ENCODE measurements at regions not wholly inside any gene's neighbourhood (a gene's known extent, or its start where the extent isn't known, plus 50 kb on each side); places are given as distances from the start of the nearest gene placed in this dataset.

GRCh38 chr11:92284558-92284957, 59.9 kb downstream of the FAT3 start:
- in situ Hi-C loops (cut with MboI), result no loop called here
- DNase-seq, result no peak
- 44 to 50% methylated on average over 5 of the region's 5 CpGs for WGBS, 2 experiments (ENCODE audit: low coverage in 1 of 2, low lambda C conversion rate in 2 of 2, missing lambda C conversion rate in 2 of 2)
- Histone ChIP-seq H3K9me3 (ENCODE audit: low read depth) (no peaks in the 10 kb centered on the region), H3K79me2 (ENCODE audit: insufficient read depth) (no peaks in the 10 kb centered on the region), H2AFZ (no peak overlapping the region), H3K4me1 (ENCODE audit: insufficient read depth) (no peaks in the 10 kb centered on the region), H3K27ac (no peak overlapping the region), H3K9ac (no peak overlapping the region), H3K9me2 (ENCODE audit: insufficient read depth) (no peaks in the 10 kb centered on the region), H3F3A (ENCODE audit: insufficient read depth) (no peaks in the 10 kb centered on the region), H3K4me2 (ENCODE audit: unreplicated experiment) (no peak overlapping the region), H3K4me3 (no peak overlapping the region), H4K20me1 (ENCODE audit: insufficient read depth) (no peaks in the 10 kb centered on the region), H3K36me3 (ENCODE audit: low read depth) (no peaks in the 10 kb centered on the region), H3K27me3 (replicated peaks; ENCODE audit: insufficient read depth) (0 out of 2 replicates have a peak, but pooled peaks cover 17% of the 10 kb centered on the region)
- TF ChIP-seq EZH2 (IDR thresholded peaks at IDR 0.05; ENCODE audit: insufficient read depth, poor library complexity, severe bottlenecking), result no peak
- TF ChIP-seq EZH2phosphoT487 (IDR thresholded peaks at IDR 0.05; ENCODE audit: insufficient read depth, low read depth), result no peak

- Histone ChIP-seq H3K9me2 (ENCODE audit: insufficient read depth) (no peaks in the 10 kb centered on the region), H3K79me2 (ENCODE audit: insufficient read depth) (no peaks in the 10 kb centered on the region), H2AFZ (no peak overlapping the region), H3K4me1 (ENCODE audit: insufficient read depth) (no peaks in the 10 kb centered on the region), H3K27ac (no peak overlapping the region), H3K27me3 (replicated peaks; ENCODE audit: insufficient read depth) (0 out of 2 replicates have a peak, but pooled peaks cover 17% of the 10 kb centered on the region), H3K36me3 (ENCODE audit: low read depth) (no peaks in the 10 kb centered on the region), H3K9me3 (ENCODE audit: low read depth) (no peaks in the 10 kb centered on the region), H4K20me1 (ENCODE audit: insufficient read depth) (no peaks in the 10 kb centered on the region), H3F3A (ENCODE audit: insufficient read depth) (no peaks in the 10 kb centered on the region), H3K4me3 (no peak overlapping the region), H3K9ac (no peak overlapping the region), H3K4me2 (ENCODE audit: unreplicated experiment) (no peak overlapping the region)
- TF ChIP-seq EZH2phosphoT487 (IDR thresholded peaks at IDR 0.05; ENCODE audit: insufficient read depth, low read depth) (no peak), EZH2 (IDR thresholded peaks at IDR 0.05; ENCODE audit: insufficient read depth, poor library complexity, severe bottlenecking) (no peak)
- in situ Hi-C loops (cut with MboI), result no loop called here
- WGBS, 2 experiments (ENCODE audit: low coverage in 1 of 2, low lambda C conversion rate in 2 of 2, missing lambda C conversion rate in 2 of 2), result 64 to 67% methylated on average over 5 of the region's 5 CpGs
- no peak for DNase-seq
These were observed 61.2 kb downstream of the FAT3 start for GRCh38 chr11:92285776-92286175.

GRCh38 chr11:92286709-92287108, 62.1 kb downstream of the FAT3 start:
- no peak for DNase-seq
- in situ Hi-C loops (cut with MboI), result no loop called here

GRCh38 chr11:92295175-92296137, 70.8 kb downstream of the FAT3 start:
- Histone ChIP-seq H3K27me3 (replicated peaks; ENCODE audit: insufficient read depth) (no peaks in the 10 kb centered on the region), H3K9me3 (ENCODE audit: low read depth) (no peaks in the 10 kb centered on the region), H3K4me3 (no peak overlapping the region), H3K79me2 (ENCODE audit: insufficient read depth) (no peaks in the 10 kb centered on the region), H3K27ac (0 out of 2 replicates have a peak overlapping the region, but pooled peaks have one; percentile 21), H2AFZ (no peak overlapping the region), H4K20me1 (ENCODE audit: insufficient read depth) (no peaks in the 10 kb centered on the region), H3K9ac (no peak overlapping the region), H3K4me2 (ENCODE audit: unreplicated experiment) (peak overlapping the region; percentile 3), H3K4me1 (ENCODE audit: insufficient read depth) (peaks cover 12% of the 10 kb centered on the region), H3K9me2 (ENCODE audit: insufficient read depth) (no peaks in the 10 kb centered on the region), H3F3A (ENCODE audit: insufficient read depth) (peaks cover 14% of the 10 kb centered on the region; the same call in 1 of the 2 replicates), H3K36me3 (ENCODE audit: low read depth) (no peaks in the 10 kb centered on the region)
- DNase-seq, result peak; percentile 69
- WGBS, 2 experiments (ENCODE audit: low coverage in 1 of 2, low lambda C conversion rate in 2 of 2, missing lambda C conversion rate in 2 of 2), result 68 to 70% methylated on average over 8 of the region's 8 CpGs
- in situ Hi-C loops (cut with MboI), result no loop called here
- no peak for TF ChIP-seq EZH2 (IDR thresholded peaks at IDR 0.05; ENCODE audit: insufficient read depth, poor library complexity, severe bottlenecking)
- no peak for TF ChIP-seq EZH2phosphoT487 (IDR thresholded peaks at IDR 0.05; ENCODE audit: insufficient read depth, low read depth)

More at GRCh38 chr11:92286709-92287108, 62.1 kb downstream of the FAT3 start:
- H3K79me2 ChIP-seq (ENCODE audit: insufficient read depth), result no peaks in the 10 kb centered on the region
- no peak overlapping the region for H3K27ac ChIP-seq
- no peak overlapping the region for H3K4me2 ChIP-seq (ENCODE audit: unreplicated experiment)
- H3K9me3 ChIP-seq (ENCODE audit: low read depth), result no peaks in the 10 kb centered on the region
- H3K9me2 ChIP-seq (ENCODE audit: insufficient read depth), result no peaks in the 10 kb centered on the region
- H3K36me3 ChIP-seq (ENCODE audit: low read depth), result no peaks in the 10 kb centered on the region
- 0 out of 2 replicates have a peak, but pooled peaks cover 17% of the 10 kb centered on the region for H3K27me3 ChIP-seq (replicated peaks; ENCODE audit: insufficient read depth)
- no peak overlapping the region for H3K9ac ChIP-seq
- no peaks in the 10 kb centered on the region for H3F3A ChIP-seq (ENCODE audit: insufficient read depth)
- H2AFZ ChIP-seq, result no peak overlapping the region
- no peaks in the 10 kb centered on the region for H3K4me1 ChIP-seq (ENCODE audit: insufficient read depth)
- H3K4me3 ChIP-seq, result no peak overlapping the region
- no peak for TF ChIP-seq EZH2phosphoT487 (IDR thresholded peaks at IDR 0.05; ENCODE audit: insufficient read depth, low read depth)
- no peak for TF ChIP-seq EZH2 (IDR thresholded peaks at IDR 0.05; ENCODE audit: insufficient read depth, poor library complexity, severe bottlenecking)
- WGBS, 2 experiments (ENCODE audit: low coverage in 1 of 2, low lambda C conversion rate in 2 of 2, missing lambda C conversion rate in 2 of 2), result 93 to 94% methylated on average over 2 of the region's 2 CpGs
- H4K20me1 ChIP-seq (ENCODE audit: insufficient read depth), result no peaks in the 10 kb centered on the region

All from GM23248 (cell line).